ENCODE measurements at regions not wholly inside any gene's neighbourhood (a gene's known extent, or its start where the extent isn't known, plus 50 kb on each side); places are given as distances from the start of the nearest gene placed in this dataset.
"Not testable (repeated sequence)": the region's sequence is repeated elsewhere in the genome, so short reads cannot be mapped to it uniquely, and the experiment has no call there.

DNA sequence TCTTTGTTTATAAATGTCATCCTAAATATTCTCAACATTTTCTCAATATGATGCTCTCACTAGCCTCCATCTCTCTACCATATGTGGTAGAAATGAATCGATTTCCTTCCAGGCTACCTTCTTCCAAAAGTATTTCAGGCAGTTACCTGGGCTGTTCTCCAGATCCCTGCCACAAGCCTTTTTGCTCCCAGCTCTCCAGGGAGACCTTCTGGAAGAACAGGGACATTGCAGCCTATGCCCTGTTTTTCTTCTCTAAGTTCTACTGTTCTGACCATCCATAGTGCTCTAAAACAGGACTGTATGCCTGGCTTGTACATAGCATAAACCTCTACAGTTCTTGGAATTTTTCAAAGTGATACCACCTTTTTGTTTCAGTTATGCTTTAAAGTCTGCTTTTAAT, 552.8 kb downstream of the ANKRD7 start:
- DNase-seq (ENCODE audit: low read depth in 3 of 3, low spot score in 2 of 3), result no peak

GRCh38 chr7:118792682-118793081, 568.2 kb downstream of the ANKRD7 start:
- no peak for DNase-seq (ENCODE audit: low read depth in 3 of 3, low spot score in 2 of 3)

DNA sequence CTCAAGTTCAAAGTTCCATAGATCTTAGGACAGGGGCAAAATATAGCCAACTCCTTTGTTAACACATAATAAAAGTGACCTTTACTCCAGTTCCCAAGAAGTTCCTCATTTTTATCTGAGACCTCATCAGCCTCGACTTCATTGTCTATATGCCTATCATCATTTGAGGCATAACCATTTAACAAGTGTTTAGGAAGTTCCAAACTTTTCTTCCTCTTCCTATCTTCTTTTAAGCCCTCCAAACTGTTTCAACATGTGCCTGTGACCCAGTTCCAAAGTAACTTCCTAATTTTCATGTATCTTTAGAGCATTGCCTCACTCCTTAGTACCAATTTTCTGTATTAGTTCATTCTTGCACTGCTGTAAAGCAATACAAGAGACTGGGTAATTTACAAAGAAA, 569.1 kb downstream of the ANKRD7 start:
- DNase-seq (ENCODE audit: low read depth in 3 of 3, low spot score in 2 of 3), result no peak

DNA sequence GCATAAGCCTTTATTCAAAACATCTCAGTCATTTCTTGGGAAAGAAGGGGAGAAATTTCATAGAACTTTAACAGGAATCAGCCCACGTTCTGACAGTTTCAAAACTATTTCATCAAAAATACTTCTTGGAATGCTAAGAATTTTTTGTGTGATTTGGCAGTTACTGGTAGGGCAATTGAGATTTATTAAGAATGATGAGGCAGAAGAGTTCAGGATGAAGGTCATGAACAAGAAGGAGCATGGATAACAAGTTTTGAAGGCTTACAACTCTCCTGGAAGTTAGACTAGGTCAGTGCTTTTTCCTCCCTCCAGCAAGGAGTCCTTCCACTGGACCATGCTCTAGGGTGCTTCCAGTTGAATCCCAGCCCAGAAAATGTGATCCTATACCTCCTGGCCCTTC, 569.9 kb downstream of the ANKRD7 start:
- DNase-seq (ENCODE audit: low read depth in 3 of 3, low spot score in 2 of 3), result no peak

DNA sequence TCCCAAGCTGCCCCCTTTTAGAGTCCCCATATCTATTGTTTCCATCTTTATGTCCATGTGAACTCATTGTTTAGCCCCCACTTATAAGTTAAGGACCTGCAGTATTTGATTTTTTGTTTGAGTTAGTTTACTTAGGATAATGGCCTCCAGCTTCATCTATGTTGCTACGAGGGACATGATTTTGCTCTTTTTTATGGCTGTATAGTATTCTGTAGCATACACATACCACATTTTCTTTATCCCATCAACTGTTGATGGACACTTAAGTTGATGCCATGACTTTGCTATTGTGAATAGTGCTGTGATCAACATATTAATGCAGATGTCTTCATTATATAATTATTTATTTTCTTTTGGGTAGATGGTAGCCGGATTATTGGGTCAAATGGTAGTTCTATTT, 576.9 kb downstream of the ANKRD7 start:
- DNase-seq (ENCODE audit: low read depth in 3 of 3, low spot score in 2 of 3), result no peak

- no peak for DNase-seq (ENCODE audit: low read depth in 3 of 3, low spot score in 2 of 3)
Observed at GRCh38 chr7:118802726-118803125, 578.2 kb downstream of the ANKRD7 start.

GRCh38 chr7:118826246-118826645, 601.7 kb downstream of the ANKRD7 start:
- no peak for DNase-seq (ENCODE audit: low read depth in 3 of 3, low spot score in 2 of 3)

DNA sequence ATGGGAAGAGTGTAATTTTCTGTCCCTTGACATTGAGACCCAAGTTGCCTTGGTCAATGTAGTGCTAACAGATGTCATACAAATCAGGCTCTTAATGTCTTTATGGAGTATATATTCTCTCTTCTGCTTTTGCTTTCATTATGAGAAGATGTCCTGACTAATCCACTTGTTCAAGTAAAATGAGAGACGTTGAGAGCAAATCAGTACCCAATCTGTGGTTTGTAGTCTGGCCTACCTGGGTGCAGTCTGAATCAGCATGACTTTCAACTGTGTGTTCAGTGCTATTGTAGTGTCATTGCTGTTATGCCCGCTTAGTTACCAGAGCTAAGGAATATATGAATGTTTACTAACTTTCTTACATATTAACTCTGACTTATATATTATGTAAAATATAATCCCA, 612.4 kb downstream of the ANKRD7 start:
- DNase-seq (ENCODE audit: low read depth in 3 of 3, low spot score in 2 of 3), result no peak

DNA sequence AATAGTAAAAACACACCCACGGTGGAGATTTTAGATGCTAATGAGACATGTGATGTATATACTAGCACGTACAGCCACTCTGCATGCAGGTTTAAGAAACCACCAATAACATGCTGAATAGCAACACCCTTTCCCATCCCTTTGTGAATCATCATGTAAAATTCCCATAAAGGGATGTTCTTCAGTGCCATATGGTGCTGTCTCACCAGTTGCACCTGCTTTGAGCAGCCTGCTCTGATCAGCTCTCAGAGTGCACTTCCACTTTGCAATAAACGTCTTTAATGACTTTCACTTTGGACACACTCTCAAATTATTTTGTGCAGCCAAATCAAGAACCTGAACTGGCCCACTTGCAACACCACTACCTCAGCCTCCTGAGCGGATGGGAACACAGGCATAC, 615.0 kb downstream of the ANKRD7 start:
- DNase-seq (ENCODE audit: low read depth in 3 of 3, low spot score in 2 of 3), result no peak

DNA sequence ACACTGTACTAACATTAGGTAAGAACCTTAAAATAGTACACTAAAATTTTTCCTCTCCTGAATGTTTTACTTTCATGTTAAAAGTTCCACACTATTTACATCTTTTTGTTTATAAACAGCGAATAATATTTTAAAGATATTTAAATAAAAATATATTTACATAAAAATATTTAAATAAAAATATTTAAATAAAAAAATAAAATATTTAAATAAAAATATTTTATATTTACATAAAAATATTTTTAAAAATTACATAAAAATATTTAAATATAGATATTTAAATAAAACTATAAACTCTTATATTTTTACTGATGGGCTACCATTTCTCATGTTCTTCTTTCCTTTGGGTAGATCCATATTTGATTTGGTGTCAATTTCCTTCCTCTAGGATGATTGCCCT, 619.0 kb downstream of the ANKRD7 start:
- DNase-seq (ENCODE audit: low read depth in 3 of 3, low spot score in 2 of 3), result no peak

- DNase-seq (ENCODE audit: low read depth in 3 of 3, low spot score in 2 of 3), result no peak
Observed at GRCh38 chr7:118844748-118845147, 620.2 kb downstream of the ANKRD7 start.

- no peak for DNase-seq (ENCODE audit: low read depth in 3 of 3, low spot score in 2 of 3)
Observed at GRCh38 chr7:118845791-118846190, 621.3 kb downstream of the ANKRD7 start.

- no peak for DNase-seq (ENCODE audit: low read depth in 3 of 3, low spot score in 2 of 3)
Observed at GRCh38 chr7:118846977-118847376, 622.5 kb downstream of the ANKRD7 start.

DNA sequence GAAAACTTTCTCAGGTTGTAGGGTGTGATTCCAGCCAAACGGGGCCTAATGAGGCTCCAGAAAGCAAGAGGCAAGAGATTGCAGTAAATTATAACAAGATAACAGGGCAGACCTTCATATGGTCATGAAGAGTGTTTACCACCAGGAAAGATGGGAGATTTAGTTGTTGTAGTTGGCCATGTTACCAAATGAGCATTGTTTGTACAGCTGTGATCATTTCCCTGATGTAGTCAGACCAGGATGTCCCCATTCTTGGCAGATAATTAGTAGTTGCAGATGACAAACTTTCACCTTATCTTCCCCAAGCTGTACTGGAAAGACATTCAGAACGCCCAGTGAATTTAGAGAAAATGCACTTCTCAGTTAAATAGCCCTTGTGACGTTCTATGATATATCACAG, 630.8 kb downstream of the ANKRD7 start:
- no peak for DNase-seq (ENCODE audit: low read depth in 3 of 3, low spot score in 2 of 3)

DNA sequence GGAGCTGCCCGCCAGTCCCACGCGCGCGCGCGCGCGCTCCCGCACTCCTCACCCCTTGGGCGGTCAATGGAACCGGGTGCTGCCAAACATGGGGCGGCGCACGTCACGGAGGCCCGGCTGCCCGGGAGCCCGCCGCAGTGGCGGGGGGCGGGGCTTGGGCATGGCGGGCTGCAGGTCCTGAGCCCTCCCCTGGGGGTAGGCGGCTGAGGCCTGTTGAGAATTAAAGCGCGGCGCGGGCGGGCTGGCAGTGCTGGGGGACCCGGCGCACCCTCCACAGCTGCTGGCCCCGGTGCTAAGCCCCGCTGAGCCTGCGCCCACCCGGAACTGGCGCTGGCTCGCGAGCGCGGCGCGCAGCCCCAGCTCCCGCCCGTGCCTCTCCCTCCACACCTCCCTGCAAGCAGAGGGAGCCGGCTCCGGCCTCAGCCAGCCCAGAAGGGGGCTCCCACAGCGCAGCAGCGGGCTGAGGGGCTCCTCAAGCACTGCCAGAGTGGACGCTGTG, 634.2 kb downstream of the ANKRD7 start:
- no peak for DNase-seq (ENCODE audit: low read depth in 3 of 3, low spot score in 2 of 3)

- no peak for DNase-seq (ENCODE audit: low read depth in 3 of 3, low spot score in 2 of 3)
Observed at GRCh38 chr7:118861581-118861980, 637.1 kb downstream of the ANKRD7 start.

GRCh38 chr7:118862740-118863139, 638.2 kb downstream of the ANKRD7 start:
- no peak for DNase-seq (ENCODE audit: low read depth in 3 of 3, low spot score in 2 of 3)

DNA sequence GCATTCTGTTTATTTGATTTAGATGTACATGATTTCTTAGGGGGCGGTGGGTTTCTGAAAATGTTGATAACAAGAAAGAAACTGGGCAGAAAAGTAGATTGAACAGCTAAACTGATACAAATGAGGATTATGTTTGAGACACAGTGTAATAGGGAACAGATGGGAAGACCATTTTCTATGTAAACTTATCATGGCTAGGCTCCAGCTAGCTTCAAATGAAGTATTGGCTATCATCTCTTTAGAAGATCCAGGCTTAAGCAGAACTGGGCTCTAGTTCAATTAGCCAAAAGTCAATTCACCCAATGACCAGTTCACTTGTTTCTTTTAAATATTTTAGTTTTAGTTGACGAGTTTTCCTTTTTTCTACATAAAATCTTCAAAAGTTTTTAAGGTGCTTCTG, 639.5 kb downstream of the ANKRD7 start:
- no peak for DNase-seq (ENCODE audit: low read depth in 3 of 3, low spot score in 2 of 3)

- DNase-seq (ENCODE audit: low read depth in 3 of 3, low spot score in 2 of 3), result no peak
Observed at GRCh38 chr7:118867860-118868259, 643.4 kb downstream of the ANKRD7 start.

DNA sequence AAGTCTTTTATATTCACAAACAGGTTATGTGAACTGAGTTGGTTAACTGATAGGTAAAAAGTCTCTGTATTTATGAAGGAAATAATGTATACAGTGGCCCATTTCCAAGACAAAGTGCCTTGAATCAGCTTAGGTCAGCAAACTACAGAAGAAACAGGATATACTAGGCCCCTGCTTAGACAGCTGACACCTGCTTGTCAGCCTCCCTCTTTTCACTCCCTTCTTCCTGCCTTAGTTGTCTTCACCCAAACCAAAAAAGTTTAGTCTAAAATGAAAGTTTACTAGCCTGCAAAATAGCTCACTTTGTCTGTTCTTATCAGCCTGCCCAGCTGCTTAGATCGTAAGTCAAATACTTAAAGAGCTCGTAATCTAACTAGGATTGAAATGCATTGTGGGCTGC, 644.6 kb downstream of the ANKRD7 start:
- not testable (repeated sequence) for DNase-seq (ENCODE audit: low read depth in 3 of 3, low spot score in 2 of 3)

DNA sequence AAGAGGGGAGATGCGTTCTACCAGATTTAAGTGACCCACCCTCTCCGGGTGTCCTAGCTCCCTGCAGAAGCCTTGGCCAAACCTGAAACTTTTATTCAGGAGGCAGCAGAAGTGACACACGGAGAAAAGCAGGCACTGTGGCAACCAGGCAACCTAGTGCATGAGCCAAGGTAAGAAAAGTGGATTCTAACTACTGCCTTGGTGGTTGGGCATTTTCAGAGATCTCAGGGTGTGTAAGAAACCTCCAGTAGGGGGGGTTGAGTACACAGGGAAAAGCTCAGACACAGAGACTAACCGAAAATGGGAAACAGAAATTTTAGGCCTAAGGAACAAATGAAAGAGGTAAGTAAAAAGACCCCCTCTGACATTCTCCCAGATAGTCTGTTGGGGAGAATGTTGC, 645.7 kb downstream of the ANKRD7 start:
- no peak for DNase-seq (ENCODE audit: low read depth in 3 of 3, low spot score in 2 of 3)

GRCh38 chr7:118872568-118872967, 648.1 kb downstream of the ANKRD7 start:
- DNase-seq (ENCODE audit: low read depth in 3 of 3, low spot score in 2 of 3), result no peak

GRCh38 chr7:118877187-118877586, 652.7 kb downstream of the ANKRD7 start:
- DNase-seq (ENCODE audit: low read depth in 3 of 3, low spot score in 2 of 3), result no peak

DNA sequence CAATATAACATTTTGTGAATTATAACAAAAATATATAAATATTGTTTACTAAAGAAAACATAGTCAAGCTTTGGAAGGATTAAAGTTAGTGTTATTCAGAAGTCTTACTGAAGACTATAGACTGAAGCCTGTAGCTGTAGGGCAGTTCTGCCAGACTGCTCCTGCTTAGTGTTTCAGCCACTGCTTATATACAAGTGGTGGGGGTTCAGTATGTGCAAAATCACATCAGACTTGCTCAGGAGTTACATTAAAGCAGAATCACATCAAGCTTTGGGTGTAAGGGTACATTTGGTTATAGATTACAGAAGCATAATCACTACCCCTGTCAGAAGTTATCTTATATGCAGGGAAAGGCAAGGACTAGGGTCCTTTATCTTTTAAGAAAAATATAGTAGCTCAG, 653.8 kb downstream of the ANKRD7 start:
- no peak for DNase-seq (ENCODE audit: low read depth in 3 of 3, low spot score in 2 of 3)

All from right renal cortex interstitium (tissue), 3 donors.